ENCODE measurements at regions not wholly inside any gene's neighbourhood (a gene's known extent, or its start where the extent isn't known, plus 50 kb on each side); places are given as distances from the start of the nearest gene placed in this dataset.

GRCh38 chr1:62993844-62994243, 209.9 kb downstream of the ATG4C start:
- intact Hi-C loops (cut with DNase I): no loop called here
- no peaks in the 10 kb centered on the region for H3K27me3 ChIP-seq (replicated peaks; ENCODE audit: insufficient read depth)
- no peaks in the 10 kb centered on the region for H3K9me3 ChIP-seq
- TF ChIP-seq, protein P1, sequence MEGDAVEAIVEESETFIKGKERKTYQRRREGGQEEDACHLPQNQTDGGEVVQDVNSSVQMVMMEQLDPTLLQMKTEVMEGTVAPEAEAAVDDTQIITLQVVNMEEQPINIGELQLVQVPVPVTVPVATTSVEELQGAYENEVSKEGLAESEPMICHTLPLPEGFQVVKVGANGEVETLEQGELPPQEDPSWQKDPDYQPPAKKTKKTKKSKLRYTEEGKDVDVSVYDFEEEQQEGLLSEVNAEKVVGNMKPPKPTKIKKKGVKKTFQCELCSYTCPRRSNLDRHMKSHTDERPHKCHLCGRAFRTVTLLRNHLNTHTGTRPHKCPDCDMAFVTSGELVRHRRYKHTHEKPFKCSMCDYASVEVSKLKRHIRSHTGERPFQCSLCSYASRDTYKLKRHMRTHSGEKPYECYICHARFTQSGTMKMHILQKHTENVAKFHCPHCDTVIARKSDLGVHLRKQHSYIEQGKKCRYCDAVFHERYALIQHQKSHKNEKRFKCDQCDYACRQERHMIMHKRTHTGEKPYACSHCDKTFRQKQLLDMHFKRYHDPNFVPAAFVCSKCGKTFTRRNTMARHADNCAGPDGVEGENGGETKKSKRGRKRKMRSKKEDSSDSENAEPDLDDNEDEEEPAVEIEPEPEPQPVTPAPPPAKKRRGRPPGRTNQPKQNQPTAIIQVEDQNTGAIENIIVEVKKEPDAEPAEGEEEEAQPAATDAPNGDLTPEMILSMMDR (IDR thresholded peaks at IDR 0.05): no peak
- TF ChIP-seq POLR2AphosphoS5 (IDR thresholded peaks at IDR 0.05) (no peak), POLR2A (IDR thresholded peaks at IDR 0.05) (no peak)
- H3K4me1 ChIP-seq (replicated peaks): no peaks in the 10 kb centered on the region
- 41% methylated on average over 5 of the region's 5 CpGs for WGBS
- H3K4me3 ChIP-seq: no peak overlapping the region
- DNase-seq (ENCODE audit: low spot score): no peak
- no peaks in the 10 kb centered on the region for H3K36me3 ChIP-seq
- H3K27ac ChIP-seq: no peak overlapping the region

- intact Hi-C loops (cut with DNase I): no loop called here
- no peaks in the 10 kb centered on the region for H3K4me1 ChIP-seq (replicated peaks)
- no peak overlapping the region for H3K27ac ChIP-seq
- no peaks in the 10 kb centered on the region for H3K36me3 ChIP-seq
- H3K27me3 ChIP-seq (replicated peaks; ENCODE audit: insufficient read depth): no peaks in the 10 kb centered on the region
- H3K9me3 ChIP-seq: no peaks in the 10 kb centered on the region
- TF ChIP-seq POLR2AphosphoS5 (IDR thresholded peaks at IDR 0.05) (no peak), POLR2A (IDR thresholded peaks at IDR 0.05) (no peak)
- TF ChIP-seq, protein P1 (IDR thresholded peaks at IDR 0.05): no peak
- no peak overlapping the region for H3K4me3 ChIP-seq
- no peak for DNase-seq (ENCODE audit: low spot score)
- 91% methylated on average over 4 of the region's 4 CpGs for WGBS
Observed at GRCh38 chr1:62995173-62995572, 211.2 kb downstream of the ATG4C start.

DNA sequence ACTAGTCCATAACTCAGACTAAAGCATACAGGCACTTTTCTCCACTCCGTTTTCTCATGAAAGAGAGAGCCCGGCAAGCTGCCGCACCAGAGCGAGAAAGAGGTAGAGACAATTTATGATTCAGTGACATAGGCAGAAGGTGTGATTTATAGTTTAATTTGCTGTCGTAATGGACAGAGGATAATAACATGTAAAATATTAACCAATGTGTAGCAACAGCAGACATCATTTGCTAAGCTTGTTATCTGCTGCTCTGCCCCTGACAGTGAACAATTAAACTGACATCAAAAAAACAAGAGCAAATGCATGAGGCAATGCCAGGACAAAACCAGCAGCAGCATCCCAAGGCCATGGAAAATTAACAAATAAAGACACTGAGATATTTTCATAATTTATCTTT, 214.0 kb downstream of the ATG4C start:
- TF ChIP-seq, protein P1 (IDR thresholded peaks at IDR 0.05): no peak
- TF ChIP-seq POLR2A (IDR thresholded peaks at IDR 0.05) (no peak), POLR2AphosphoS5 (IDR thresholded peaks at IDR 0.05) (no peak)
- Histone ChIP-seq H3K36me3 (no peaks in the 10 kb centered on the region), H3K27me3 (replicated peaks; ENCODE audit: insufficient read depth) (no peaks in the 10 kb centered on the region), H3K4me3 (no peak overlapping the region), H3K27ac (no peak overlapping the region), H3K4me1 (replicated peaks) (no peaks in the 10 kb centered on the region), H3K9me3 (no peaks in the 10 kb centered on the region)
- intact Hi-C loops (cut with DNase I): no loop called here
- no peak for DNase-seq (ENCODE audit: low spot score)
- 60% methylated on average over 5 of the region's 5 CpGs for WGBS

GRCh38 chr1:62998845-62999649, 215.1 kb downstream of the ATG4C start:
- Histone ChIP-seq H3K4me1 (replicated peaks) (no peaks in the 10 kb centered on the region), H3K9me3 (no peaks in the 10 kb centered on the region), H3K27me3 (replicated peaks; ENCODE audit: insufficient read depth) (no peaks in the 10 kb centered on the region), H3K36me3 (no peaks in the 10 kb centered on the region), H3K27ac (no peak overlapping the region), H3K4me3 (no peak overlapping the region)
- DNase-seq (ENCODE audit: low spot score): no peak
- intact Hi-C loops (cut with DNase I): no loop called here
- TF ChIP-seq POLR2AphosphoS5 (IDR thresholded peaks at IDR 0.05): no peak
- no peak for TF ChIP-seq POLR2A (IDR thresholded peaks at IDR 0.05)
- TF ChIP-seq, protein P1 (IDR thresholded peaks at IDR 0.05): no peak
- WGBS: 92% methylated on average over 10 of the region's 10 CpGs

DNA sequence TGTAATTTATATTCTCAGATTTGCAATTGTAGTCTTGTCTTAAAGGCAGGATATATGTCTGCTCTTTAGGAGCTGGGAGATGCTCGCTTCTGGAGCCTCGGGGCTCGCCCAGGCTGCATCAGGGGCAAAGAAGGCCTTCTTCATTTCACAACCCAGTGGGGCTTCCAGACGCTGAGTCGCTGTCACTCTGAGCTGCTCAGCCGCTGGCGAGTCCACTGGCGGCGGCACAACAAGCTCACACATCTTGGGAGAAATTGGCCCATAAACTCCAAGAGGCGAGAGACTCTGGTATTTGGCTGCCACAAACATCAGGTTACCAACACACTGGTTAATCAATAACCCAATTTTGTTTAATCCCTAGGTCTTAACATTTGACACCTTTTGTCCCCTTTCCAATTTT, 216.6 kb downstream of the ATG4C start:
- 37% methylated on average over 10 of the region's 10 CpGs for WGBS
- intact Hi-C loops (cut with DNase I): no loop called here
- no peak for DNase-seq (ENCODE audit: low spot score)
- no peaks in the 10 kb centered on the region for H3K4me1 ChIP-seq (replicated peaks)
- H3K36me3 ChIP-seq: no peaks in the 10 kb centered on the region
- H3K4me3 ChIP-seq: no peak overlapping the region
- no peaks in the 10 kb centered on the region for H3K9me3 ChIP-seq
- H3K27me3 ChIP-seq (replicated peaks; ENCODE audit: insufficient read depth): no peaks in the 10 kb centered on the region
- H3K27ac ChIP-seq: no peak overlapping the region
- TF ChIP-seq, protein P1 (IDR thresholded peaks at IDR 0.05): no peak
- TF ChIP-seq POLR2AphosphoS5 (IDR thresholded peaks at IDR 0.05): no peak
- TF ChIP-seq POLR2A (IDR thresholded peaks at IDR 0.05): no peak

All from prostate gland (tissue), 2 donors.